GM21723 (cell line): ENCODE measurements at regions not wholly inside any gene's neighbourhood (a gene's known extent, or its start where the extent isn't known, plus 50 kb on each side); places are given as distances from the start of the nearest gene placed in this dataset.

Experiments used
- ATAC-seq: cut with Tn5 transposase; IDR thresholded peaks from one replicate; pipeline ENCODE4 v1.9.1; 2021; ENCODE audit warnings: mild to moderate bottlenecking, moderate library complexity; ENCODE audit not compliant: unreplicated experiment

- ATAC-seq: no peak
Observed at GRCh38 chr22:27571463-27572277, 229.9 kb downstream of the MN1 start.

DNA sequence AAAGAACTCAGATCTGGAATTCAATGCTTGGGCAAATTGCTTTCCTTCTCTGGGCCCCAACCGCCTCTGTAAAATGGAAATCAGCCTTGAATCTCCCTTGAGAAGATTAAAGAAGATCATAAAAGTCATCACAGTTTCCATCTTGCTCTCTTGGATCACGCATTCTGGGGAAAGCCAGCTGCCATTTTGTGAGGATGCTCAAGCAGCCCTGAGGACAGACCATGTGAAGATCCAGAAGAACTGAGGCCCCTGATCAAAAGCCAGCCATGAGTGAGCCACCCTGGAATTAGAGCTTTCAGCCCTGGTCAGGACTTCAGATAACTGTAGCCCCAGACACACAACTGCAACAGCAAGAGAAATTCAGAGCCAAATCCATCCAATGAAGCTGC, 229.3 kb downstream of the MN1 start:
- no peak for ATAC-seq

DNA sequence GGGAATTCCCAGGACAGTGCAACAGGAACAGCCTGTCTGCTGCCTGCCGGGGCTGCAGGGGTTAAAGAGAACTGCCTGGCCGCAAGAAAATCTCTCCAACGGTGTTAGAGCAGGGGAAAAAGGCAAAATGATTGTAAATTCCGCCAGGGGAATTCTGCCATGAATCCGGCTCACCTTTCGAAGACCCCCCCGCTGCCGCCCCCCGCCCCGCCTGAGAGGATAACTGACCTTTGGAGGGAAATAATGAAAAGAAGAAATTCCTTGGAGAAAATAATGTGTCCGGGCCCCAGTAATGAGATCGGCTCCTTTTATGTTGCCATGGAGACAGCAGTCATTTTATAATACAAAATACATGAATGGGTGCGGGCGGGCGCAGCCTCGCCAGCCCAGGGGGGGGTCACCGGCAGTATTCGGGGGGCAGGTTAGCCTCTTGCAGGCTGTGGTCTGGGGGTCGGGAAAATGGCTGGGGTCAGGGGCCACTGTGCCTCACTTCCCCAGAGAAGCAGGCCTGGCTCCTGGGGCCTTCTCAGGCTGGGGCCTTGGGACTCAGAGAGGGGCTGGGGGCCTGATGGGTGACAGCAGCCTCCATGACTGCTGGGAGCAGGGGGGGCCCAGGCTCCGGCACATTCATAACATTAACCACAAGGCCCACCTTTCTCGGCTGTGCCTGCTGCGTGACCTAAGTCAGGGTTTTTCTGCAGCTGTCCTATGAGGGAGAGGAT, 228.1 kb downstream of the MN1 start:
- ATAC-seq: no peak

DNA sequence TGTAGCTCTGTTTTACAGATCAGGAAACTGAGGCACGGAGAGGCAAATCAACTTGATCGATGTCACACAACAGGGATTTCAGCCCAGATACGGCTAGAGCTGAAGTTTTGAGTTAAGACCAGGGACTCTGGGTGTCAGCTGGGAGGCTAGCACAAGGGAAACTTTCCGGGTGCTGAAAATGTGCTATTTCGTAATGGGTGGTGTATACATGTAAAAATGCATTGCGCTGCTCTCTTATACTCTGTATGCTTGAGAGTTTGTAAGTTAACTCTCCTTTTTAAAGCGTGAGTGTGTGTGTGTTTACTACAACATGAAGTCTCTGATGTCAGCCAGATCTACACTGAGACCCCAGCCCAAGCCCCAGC, 227.6 kb downstream of the MN1 start:
- ATAC-seq: no peak

GRCh38 chr22:27574651-27575050, 226.9 kb downstream of the MN1 start:
- ATAC-seq: no peak

DNA sequence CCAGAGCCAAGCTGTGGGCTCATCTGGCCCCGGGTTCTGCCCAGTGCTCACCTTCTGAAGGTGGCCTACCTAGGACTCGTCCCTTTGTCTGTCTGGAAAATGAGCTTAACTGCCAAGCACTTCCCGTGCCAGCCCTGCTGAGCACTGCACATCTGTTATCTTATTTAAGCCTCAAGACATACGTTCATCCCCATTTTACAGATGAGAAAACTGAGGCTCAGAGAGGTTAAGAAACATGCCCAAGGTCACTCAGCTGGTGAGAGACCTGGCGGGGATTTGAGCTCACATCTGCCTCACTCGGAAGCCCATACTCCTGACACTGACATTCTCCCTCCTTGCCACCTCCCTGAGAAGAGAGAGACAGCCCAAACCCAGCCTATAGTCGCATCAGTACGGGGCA, 226.2 kb downstream of the MN1 start:
- ATAC-seq: no peak

GRCh38 chr22:27576413-27576812, 225.1 kb downstream of the MN1 start:
- ATAC-seq: no peak

DNA sequence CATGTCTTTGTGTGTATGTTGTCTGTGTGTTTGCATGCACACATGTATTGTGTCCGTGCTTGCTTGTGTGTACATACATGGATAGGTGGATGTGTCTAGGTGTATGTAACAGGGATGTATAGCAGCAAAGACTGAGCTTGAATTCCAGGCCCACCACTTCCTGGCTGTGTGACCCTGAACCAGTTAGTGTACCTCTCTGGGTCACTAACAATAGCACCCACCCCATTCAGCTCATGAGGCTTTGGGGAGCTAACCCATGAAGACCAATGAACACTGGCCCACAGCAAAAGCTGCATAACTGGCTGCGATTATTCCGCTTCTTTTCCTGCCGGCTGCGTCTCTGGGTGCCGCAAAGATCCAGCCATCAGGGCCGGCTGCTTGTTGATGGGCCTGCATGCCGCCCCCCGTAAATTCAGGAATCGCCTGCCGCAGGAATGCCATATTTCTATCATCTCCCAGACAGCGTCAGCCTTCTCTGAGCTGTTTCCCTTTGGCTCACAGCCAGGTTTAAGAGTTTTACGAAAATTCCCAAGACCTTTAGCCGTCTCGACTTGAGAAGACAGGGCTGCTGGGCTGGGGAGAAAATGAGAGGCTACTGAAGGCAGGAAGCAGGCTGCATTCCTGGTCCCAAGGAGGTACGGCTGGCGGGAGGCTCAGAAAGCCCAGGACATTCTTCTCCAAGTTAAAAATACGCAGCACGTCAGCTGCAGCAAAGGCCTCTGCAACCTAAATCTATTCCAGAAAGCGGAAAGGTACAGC, 224.6 kb downstream of the MN1 start:
- no peak for ATAC-seq

DNA sequence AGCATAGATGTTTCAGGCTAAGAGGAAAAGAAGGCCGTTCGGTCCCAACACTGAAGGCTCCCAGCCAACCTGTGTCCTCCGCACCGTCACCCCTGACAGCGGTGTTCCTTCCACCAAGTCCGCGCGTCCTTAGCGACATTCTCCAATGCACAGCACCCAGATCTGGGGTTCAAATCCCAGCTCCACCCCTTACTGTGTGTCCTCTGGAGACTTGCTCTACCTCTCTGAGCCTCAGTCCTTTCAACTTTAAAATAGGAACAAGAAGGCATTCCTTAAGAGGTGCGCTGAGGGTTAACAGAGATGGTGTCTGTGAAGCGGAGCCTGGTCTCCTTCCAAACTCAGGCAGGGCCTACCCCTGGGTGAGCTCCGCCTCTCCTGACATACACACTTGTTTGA, 224.0 kb downstream of the MN1 start:
- no peak for ATAC-seq

- no peak for ATAC-seq
Observed at GRCh38 chr22:27578937-27579617, 222.5 kb downstream of the MN1 start.

GRCh38 chr22:27580311-27580897, 221.2 kb downstream of the MN1 start:
- ATAC-seq: no peak

GRCh38 chr22:27581236-27581635, 220.3 kb downstream of the MN1 start:
- no peak for ATAC-seq

- ATAC-seq: no peak
Observed at GRCh38 chr22:27581688-27582087, 219.9 kb downstream of the MN1 start.

GRCh38 chr22:27583856-27584255, 217.7 kb downstream of the MN1 start:
- no peak for ATAC-seq

GRCh38 chr22:27585141-27585540, 216.4 kb downstream of the MN1 start:
- ATAC-seq: no peak

GRCh38 chr22:27588268-27588667, 213.3 kb downstream of the MN1 start:
- no peak for ATAC-seq

- ATAC-seq: no peak
Observed at GRCh38 chr22:27588915-27589314, 212.6 kb downstream of the MN1 start.

DNA sequence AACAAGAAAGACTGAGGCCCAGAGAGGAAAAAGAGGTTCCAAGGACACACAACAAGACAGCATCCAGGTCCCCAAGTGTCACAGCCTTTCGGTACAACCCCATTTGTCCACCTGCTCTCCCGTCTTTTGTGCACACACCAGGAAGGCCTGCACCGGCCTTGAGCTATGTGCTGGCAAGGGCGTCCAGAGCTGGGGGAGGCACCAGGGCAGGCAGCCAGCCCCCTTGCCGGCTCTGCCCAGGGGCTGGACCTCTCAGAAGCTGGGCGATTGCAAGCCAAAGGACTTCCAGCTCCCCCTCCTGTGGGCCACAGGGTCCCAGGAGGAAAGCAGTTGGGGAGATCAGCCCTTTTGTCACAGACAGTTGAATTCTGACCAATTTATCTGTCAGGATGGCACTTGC, 210.5 kb downstream of the MN1 start:
- no peak for ATAC-seq

GRCh38 chr22:27593378-27593777, 208.2 kb downstream of the MN1 start:
- ATAC-seq: no peak

DNA sequence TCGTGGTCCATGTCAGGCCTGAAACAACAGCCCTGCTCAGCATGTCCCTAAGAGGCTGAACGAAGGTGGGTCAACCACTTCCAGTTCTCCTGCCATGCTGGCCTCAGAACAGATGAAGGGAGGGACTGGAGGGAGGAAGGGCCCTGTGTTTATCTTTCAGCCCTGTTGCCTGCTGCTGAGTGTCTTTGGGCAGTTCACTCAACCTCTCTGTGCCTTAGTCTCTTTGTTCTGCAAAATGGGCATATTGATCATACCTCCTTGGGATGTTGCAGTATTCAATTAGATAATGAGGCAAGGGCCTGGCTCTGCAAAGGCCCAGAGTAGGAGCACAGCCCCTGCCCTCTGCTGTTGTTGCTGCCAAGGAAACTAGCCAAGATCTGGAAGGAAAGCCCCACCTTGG, 207.5 kb downstream of the MN1 start:
- ATAC-seq: no peak
